ENCODE measurements at regions not wholly inside any gene's neighbourhood (a gene's known extent, or its start where the extent isn't known, plus 50 kb on each side); places are given as distances from the start of the nearest gene placed in this dataset.

GRCh38 chr18:24632158-24632988, 171.9 kb downstream of the HRH4 start (continued):
- TF ChIP-seq RARB (CRISPR knock-in tag; IDR thresholded peaks at IDR 0.05) (no peak), SNAI2 (CRISPR knock-in tag; IDR thresholded peaks at IDR 0.05) (no peak), ZFP30 (CRISPR knock-in tag; IDR thresholded peaks at IDR 0.05) (no peak)

GRCh38 chr18:24633121-24633520, 172.7 kb downstream of the HRH4 start:
- ATAC-seq, result no peak
- no peak for TF ChIP-seq TOX (CRISPR knock-in tag; IDR thresholded peaks at IDR 0.05; ENCODE audit: borderline replicate concordance)
- no peak for TF ChIP-seq TSHZ2 (CRISPR knock-in tag; IDR thresholded peaks at IDR 0.05)
- TF ChIP-seq OSR1 (CRISPR knock-in tag; IDR thresholded peaks at IDR 0.05), result no peak
- TF ChIP-seq ZFP30 (CRISPR knock-in tag; IDR thresholded peaks at IDR 0.05), result no peak
- TF ChIP-seq PATZ1 (CRISPR knock-in tag; IDR thresholded peaks at IDR 0.05; ENCODE audit: borderline replicate concordance), result no peak
- no peak for TF ChIP-seq ZNF565 (CRISPR knock-in tag; conservative IDR thresholded peaks at IDR 0.05; ENCODE audit: low read depth)
- TF ChIP-seq CSDC2 (CRISPR knock-in tag; IDR thresholded peaks at IDR 0.05), result no peak
- TF ChIP-seq SNAI2 (CRISPR knock-in tag; IDR thresholded peaks at IDR 0.05), result no peak
- TF ChIP-seq POU6F1 (CRISPR knock-in tag; IDR thresholded peaks at IDR 0.05; ENCODE audit: borderline replicate concordance, low read depth), result no peak

GRCh38 chr18:24649571-24649970, 189.1 kb downstream of the HRH4 start:
- no peak for ATAC-seq
- TF ChIP-seq ISL1 (CRISPR knock-in tag; IDR thresholded peaks at IDR 0.05) (no peak), ZFP30 (CRISPR knock-in tag; IDR thresholded peaks at IDR 0.05) (no peak), BACH2 (CRISPR knock-in tag; IDR thresholded peaks at IDR 0.05; ENCODE audit: borderline replicate concordance) (no peak), SNAI2 (CRISPR knock-in tag; IDR thresholded peaks at IDR 0.05) (no peak), CSRNP3 (CRISPR knock-in tag; IDR thresholded peaks at IDR 0.05) (no peak), TSHZ2 (CRISPR knock-in tag; IDR thresholded peaks at IDR 0.05) (no peak), PATZ1 (CRISPR knock-in tag; IDR thresholded peaks at IDR 0.05; ENCODE audit: borderline replicate concordance) (no peak), ZFP3 (CRISPR knock-in tag; IDR thresholded peaks at IDR 0.05) (no peak), POU6F1 (CRISPR knock-in tag; IDR thresholded peaks at IDR 0.05; ENCODE audit: borderline replicate concordance, low read depth) (no peak), ZNF565 (CRISPR knock-in tag; conservative IDR thresholded peaks at IDR 0.05; ENCODE audit: low read depth) (no peak), ZNF70 (CRISPR knock-in tag; IDR thresholded peaks at IDR 0.05) (no peak), TOX (CRISPR knock-in tag; IDR thresholded peaks at IDR 0.05; ENCODE audit: borderline replicate concordance) (no peak), OSR1 (CRISPR knock-in tag; IDR thresholded peaks at IDR 0.05) (no peak)

All from SK-N-SH treated with all-trans-retinoic acid at 6 μM for 48 hours (cell line).